ENCODE measurements at regions not wholly inside any gene's neighbourhood (a gene's known extent, or its start where the extent isn't known, plus 50 kb on each side); places are given as distances from the start of the nearest gene placed in this dataset.
"Not testable (repeated sequence)": the region's sequence is repeated elsewhere in the genome, so short reads cannot be mapped to it uniquely, and the experiment has no call there.

GRCh38 chr2:192566863-192567262 is 372.1 kb upstream of the TMEFF2 start:
- no peak for DNase-seq (ENCODE audit: low read depth, low spot score)

- no peak for DNase-seq (ENCODE audit: low read depth, low spot score)
These were observed 365.6 kb upstream of the TMEFF2 start for GRCh38 chr2:192560326-192560725.

DNA sequence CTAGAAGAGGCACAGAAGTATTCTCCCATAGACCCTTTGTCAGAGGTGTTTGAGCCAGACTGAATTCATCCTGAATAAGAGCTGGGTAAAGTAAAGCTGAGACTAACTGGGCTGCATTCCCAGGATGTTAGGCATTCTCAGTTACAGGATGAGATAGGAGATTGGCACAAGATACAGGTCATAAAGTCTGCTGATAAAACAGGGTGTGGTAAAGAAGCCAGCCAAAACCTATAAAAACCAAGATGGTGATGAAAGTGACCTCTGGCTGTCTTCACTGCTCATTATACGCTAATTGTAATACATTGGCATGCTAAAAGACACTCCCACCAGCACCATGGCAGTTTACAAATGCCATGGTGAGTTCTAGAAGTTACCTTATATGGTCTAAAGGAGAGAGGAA is 364.9 kb upstream of the TMEFF2 start:
- DNase-seq (ENCODE audit: low read depth, low spot score): no peak

DNA sequence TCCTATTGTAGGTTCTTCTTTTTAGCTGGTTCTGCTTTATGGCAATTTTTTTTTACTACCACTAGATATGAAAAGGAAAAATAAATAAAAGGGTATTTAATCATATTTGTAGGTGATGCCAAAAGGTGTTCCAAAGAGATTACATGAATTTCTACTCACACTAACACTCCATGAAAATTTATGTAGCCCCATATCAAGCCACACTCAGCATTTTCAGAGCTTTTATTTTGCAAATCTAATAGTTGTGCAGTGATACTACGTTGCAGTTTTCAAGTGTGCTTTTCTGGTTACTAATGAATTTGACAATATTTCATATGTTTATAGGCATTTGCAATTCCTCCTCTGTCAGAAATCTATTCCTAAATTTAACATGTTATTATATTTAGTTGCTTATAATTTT is 363.9 kb upstream of the TMEFF2 start:
- DNase-seq (ENCODE audit: low read depth, low spot score): no peak

- no peak for DNase-seq (ENCODE audit: low read depth, low spot score)
These were observed 361.0 kb upstream of the TMEFF2 start for GRCh38 chr2:192555740-192556139.

DNA sequence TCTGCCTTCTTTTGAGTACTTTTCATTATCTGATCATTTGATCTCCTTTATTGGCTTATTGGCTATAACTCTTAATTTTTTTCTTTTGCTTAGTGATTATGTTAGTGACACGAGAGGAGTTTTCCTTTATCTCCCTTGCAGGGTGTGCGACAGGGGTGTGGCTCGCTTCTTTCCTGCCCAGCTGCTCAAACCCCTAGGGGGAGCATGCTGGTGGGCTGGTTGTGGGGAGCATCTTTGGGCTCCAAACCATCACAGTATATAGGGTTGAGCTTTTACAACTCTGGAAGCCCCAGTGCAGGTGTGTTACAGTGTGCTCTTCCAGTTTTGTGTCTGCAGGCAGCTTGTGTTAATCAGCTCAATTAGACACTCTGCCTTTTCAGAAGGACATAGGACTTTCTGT is 357.0 kb upstream of the TMEFF2 start:
- DNase-seq (ENCODE audit: low read depth, low spot score): no peak

GRCh38 chr2:192546565-192546964 is 351.8 kb upstream of the TMEFF2 start:
- DNase-seq (ENCODE audit: low read depth, low spot score): no peak

DNA sequence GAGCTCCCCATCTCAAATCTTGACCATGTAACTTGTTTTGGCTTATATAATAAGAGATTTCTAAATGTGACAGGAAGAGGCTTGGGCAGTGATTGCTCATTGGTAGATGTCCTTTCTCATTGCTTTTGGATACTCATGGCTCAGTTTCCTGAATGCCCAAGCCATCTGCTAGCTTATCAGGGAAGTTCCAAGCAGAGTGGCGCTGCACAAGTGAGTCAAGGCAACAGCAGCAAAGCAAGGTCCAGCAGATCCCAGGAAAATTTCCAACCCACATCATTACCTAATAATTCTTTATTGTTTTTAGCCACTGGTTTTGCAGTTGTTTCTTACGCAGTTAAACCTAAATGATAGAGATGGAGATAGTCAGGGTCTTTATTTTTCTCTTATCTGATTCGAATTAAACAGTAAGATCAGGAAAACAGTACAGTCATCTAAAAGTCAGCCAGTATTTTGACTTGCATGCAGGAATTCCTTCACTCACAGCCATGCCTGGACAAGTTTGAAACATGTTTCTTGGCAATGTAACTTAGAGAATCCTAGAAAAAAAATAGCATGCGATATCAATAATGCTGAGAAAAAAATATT is 349.7 kb upstream of the TMEFF2 start:
- DNase-seq (ENCODE audit: low read depth, low spot score): no peak

- not testable (repeated sequence) for DNase-seq (ENCODE audit: low read depth, low spot score)
These were observed 347.7 kb upstream of the TMEFF2 start for GRCh38 chr2:192542148-192543066.

DNA sequence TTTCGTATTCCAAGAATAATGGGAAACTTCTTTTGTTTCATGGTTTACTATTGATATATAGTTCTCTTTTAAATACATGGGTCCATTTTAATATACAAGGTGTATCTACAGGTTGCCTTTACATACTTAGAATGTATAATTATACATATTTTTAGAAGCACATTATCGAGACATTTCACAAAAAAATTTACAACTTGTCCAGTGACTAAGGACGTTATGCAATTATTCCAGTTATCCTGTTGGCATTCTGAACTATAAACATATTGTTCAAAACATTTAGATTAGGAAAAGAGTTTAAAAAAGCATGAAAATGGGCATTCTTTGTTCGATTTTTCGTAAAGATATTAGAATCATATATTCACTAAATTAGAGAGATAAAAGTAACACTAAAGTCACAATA is 344.6 kb upstream of the TMEFF2 start:
- DNase-seq (ENCODE audit: low read depth, low spot score): no peak

DNA sequence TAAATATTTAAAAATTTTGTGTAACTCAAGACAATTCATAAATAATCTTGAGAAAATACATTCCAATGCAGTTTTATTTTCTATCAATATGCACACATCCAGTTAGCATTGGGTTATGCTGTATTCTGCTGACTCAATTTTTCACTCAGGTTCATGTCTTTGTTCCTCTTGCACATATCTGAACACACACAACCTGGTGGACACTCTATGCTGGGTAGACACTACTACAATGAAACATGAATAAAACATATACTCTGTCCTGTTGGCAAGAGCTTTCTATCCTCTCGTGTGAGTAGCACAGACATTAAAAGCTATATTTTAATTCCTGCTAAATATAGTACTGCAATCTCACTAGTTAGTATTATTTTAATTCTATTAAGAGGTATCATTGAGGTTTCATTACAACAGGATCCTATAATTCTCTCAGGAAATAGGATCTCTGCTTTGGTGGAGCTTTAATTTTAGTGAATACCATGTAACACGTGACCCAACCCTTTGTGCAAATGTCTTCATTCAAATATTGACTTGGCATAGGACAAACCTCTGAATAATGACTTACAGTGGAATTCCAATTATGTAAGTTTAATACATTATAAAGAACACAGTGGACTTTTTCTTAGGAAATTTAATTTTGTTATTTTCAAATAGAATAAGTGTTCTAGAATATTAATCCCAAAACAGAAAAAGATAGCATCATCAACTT is 342.3 kb upstream of the TMEFF2 start:
- DNase-seq (ENCODE audit: low read depth, low spot score): no peak

DNA sequence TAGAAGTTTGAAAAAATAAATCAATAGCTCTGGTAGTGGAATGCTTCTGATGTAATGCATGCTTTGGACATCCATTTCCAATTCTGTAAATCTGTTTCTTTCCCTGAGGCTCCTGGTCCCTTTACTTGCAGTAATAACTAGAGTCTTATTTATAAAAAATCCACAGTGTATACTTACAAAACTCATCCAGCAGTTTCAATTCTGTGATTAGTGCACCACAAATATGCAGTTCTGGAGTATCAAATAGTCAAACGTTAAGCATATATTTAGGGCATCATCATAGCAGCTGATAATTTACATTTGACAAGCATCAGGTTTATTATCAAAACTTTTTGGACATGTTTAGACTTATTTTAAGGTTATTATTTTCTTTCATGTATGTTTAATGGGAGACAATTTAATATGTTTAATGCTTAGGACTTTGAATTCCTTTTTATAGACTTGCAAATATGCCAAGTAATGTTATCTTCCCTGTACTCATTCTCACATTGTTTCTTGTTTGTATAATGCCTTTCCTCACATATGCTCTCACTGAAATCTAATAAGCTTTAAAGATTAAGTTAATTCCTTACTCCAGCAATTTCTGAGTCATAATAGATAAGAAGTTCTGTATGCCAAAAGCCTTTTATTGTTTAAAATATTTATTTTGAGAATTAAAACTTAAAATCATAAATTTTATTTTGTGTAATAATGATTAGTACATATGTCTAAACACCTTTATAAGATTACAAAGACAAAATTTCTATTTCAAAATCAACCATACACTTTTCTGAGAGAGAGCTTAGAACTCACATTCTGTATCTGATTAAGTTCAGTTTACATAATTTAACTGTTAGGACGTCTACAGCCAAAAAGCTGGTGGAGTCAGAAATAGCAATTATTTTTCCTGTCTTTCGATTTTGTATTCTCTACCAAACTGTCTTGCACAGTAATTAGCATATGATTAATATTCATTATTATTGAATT is 341.5 kb upstream of the TMEFF2 start:
- DNase-seq (ENCODE audit: low read depth, low spot score): no peak

DNA sequence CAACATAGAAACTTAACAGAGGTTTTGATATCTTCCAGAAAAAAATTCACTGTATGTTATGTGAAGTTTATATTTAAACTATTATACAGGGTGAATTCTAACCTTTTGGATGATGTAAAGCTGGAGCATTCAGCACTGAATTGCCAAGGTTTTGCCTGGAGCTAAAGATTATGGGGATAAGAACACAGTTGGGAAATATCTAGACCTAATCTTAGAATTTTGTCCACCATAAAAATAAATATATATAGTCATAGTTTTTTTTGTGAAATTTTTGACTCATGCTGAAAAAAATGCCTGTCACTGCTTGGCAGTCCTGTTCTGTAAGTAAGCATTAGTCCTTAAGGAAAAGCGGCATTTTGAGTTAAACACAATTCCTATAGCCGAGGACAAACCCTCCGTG is 339.3 kb upstream of the TMEFF2 start:
- no peak for DNase-seq (ENCODE audit: low read depth, low spot score)

DNA sequence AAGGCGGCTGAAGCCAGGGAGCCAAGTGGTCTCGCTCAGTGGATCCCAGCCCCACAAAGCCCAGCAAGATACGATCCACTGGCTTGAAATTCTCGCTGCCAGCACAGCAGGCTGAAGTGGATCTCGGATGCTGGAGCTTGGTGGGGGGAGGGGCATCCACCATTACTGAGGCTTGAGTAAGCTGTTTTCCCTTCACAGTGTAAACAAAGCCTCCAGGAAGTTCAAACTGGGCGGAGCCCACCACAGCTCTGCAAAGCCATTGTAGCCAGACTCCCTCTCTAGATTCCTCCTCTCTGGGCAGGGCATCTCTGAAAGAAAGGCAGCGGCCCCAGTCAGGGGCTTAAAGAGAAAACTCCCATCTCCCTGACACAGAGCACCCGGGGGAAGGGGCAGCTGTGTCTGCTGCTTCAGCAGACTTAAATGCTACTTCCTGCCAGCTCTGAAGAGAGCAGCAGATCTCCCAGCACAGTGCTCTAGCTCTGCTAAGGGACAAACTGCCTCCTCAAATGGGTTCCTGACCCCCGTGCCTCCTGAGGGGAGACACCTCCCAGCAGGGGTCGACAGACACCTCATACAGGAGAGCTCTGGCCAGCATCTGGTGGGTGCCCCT is 330.0 kb upstream of the TMEFF2 start:
- DNase-seq (ENCODE audit: low read depth, low spot score): not testable (repeated sequence)

DNA sequence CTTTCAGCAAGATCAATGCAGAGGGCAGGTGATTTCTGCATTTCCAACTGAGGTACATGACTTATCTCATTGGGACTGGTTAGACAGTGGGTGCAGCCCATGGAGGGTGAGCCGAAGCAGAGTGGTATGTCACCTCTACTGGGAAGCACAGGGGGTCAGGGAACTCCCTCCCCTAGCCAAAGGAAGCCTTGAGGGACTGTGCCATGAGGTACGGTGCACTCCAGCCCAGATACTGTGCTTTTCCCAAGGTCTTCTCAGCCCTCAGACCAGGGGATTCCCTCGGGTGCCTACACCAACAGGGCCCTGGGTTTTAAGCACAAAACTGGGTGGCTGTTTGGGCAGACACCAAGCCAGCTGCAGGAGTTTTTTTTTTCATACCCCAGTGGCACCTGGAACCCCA is 329.5 kb upstream of the TMEFF2 start:
- DNase-seq (ENCODE audit: low read depth, low spot score): not testable (repeated sequence)

GRCh38 chr2:192515937-192516336 is 321.2 kb upstream of the TMEFF2 start:
- no peak for DNase-seq (ENCODE audit: low read depth, low spot score)

- no peak for DNase-seq (ENCODE audit: low read depth, low spot score)
These were observed 318.8 kb upstream of the TMEFF2 start for GRCh38 chr2:192513575-192513974.

DNA sequence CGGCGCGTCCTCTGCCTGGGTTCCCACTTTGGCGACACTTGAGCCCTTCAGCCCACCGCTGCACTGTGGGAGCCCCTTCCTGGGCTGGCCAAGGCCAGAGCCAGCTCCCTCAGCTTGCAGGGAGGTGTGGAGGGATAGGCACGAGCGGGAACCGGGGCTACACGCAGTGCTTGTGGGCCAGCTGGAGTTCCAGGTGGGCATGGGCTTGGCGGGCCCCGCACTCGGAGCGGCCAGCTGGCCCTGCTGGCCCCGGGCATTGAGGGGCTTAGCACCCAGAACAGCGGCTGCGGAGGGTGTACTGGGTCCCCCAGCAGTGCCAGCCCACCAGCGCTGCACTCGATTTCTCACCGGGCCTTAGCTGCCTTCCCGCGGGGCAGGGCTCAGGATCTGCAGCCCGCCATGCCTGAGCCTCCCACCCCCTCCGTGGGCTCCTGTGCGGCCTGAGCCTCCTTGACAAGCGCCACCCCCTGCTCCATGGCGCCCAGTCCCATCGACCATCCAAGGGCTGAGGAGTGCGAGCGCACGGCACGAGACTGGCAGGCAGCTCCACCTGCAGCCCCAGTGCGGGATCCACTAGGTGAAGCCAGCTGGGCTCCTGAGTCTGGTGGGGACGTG is 313.2 kb upstream of the TMEFF2 start:
- not testable (repeated sequence) for DNase-seq (ENCODE audit: low read depth, low spot score)

- no peak for DNase-seq (ENCODE audit: low read depth, low spot score)
These were observed 305.9 kb upstream of the TMEFF2 start for GRCh38 chr2:192500550-192501200.

DNA sequence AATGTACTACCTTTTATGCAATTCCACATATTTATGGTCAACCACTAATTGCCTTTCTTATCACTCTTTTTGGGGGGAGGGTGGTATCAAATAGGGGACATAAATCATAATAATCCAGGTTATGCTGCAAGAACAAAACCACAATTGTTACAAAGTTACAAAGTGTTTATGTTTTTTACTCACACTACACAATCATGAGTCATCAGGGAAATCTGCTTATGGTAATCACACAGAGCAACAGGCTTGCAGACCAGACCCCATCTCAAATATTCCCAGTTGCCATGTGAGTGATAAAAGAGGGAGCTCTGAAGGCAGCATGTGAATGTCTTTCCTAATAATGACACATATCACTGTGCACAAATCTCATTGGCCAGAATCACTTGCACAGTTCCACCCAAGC is 304.7 kb upstream of the TMEFF2 start:
- no peak for DNase-seq (ENCODE audit: low read depth, low spot score)
